ENCODE measurements at regions not wholly inside any gene's neighbourhood (a gene's known extent, or its start where the extent isn't known, plus 50 kb on each side); places are given as distances from the start of the nearest gene placed in this dataset.
A peak's percentile ranks its signal among the peaks of the same experiment; 100 is the strongest.

- DNase-seq (ENCODE audit: low read depth in 2 of 2, low spot score in 1 of 2): no peak
Observed at GRCh38 chr3:56900801-56901200, 99.1 kb upstream of the ARHGEF3 start.

GRCh38 chr3:56899851-56900250 is 98.1 kb upstream of the ARHGEF3 start:
- DNase-seq (ENCODE audit: low read depth in 2 of 2, low spot score in 1 of 2): no peak

- DNase-seq (ENCODE audit: low read depth in 2 of 2, low spot score in 1 of 2): no peak
Observed at GRCh38 chr3:56899078-56899477, 97.3 kb upstream of the ARHGEF3 start.

- DNase-seq (ENCODE audit: low read depth in 2 of 2, low spot score in 1 of 2): no peak
Observed at GRCh38 chr3:56896357-56896756, 94.6 kb upstream of the ARHGEF3 start.

GRCh38 chr3:56894881-56895431 is 93.2 kb upstream of the ARHGEF3 start:
- no peak for DNase-seq (ENCODE audit: low read depth in 2 of 2, low spot score in 1 of 2)

GRCh38 chr3:56890448-56891091 is 88.8 kb upstream of the ARHGEF3 start:
- DNase-seq (ENCODE audit: low read depth in 2 of 2, low spot score in 1 of 2): no peak

- no peak for DNase-seq (ENCODE audit: low read depth in 2 of 2, low spot score in 1 of 2)
Observed at GRCh38 chr3:56889131-56889530, 87.4 kb upstream of the ARHGEF3 start.

GRCh38 chr3:56887402-56888025 is 85.8 kb upstream of the ARHGEF3 start:
- no peak for DNase-seq (ENCODE audit: low read depth in 2 of 2, low spot score in 1 of 2)

- no peak for DNase-seq (ENCODE audit: low read depth in 2 of 2, low spot score in 1 of 2)
Observed at GRCh38 chr3:56886314-56886713, 84.6 kb upstream of the ARHGEF3 start.

- no peak for DNase-seq (ENCODE audit: low read depth in 2 of 2, low spot score in 1 of 2)
Observed at GRCh38 chr3:56885879-56886278, 84.1 kb upstream of the ARHGEF3 start.

- DNase-seq (ENCODE audit: low read depth in 2 of 2, low spot score in 1 of 2): no peak
Observed at GRCh38 chr3:56885453-56885852, 83.7 kb upstream of the ARHGEF3 start.

- no peak for DNase-seq (ENCODE audit: low read depth in 2 of 2, low spot score in 1 of 2)
Observed at GRCh38 chr3:56884387-56884786, 82.6 kb upstream of the ARHGEF3 start.

GRCh38 chr3:56883828-56884227 is 82.1 kb upstream of the ARHGEF3 start:
- DNase-seq (ENCODE audit: low read depth in 2 of 2, low spot score in 1 of 2): no peak

- DNase-seq (ENCODE audit: low read depth in 2 of 2, low spot score in 1 of 2): no peak
Observed at GRCh38 chr3:56882896-56883295, 81.1 kb upstream of the ARHGEF3 start.

GRCh38 chr3:56881841-56882240 is 80.1 kb upstream of the ARHGEF3 start:
- no peak for DNase-seq (ENCODE audit: low read depth in 2 of 2, low spot score in 1 of 2)

GRCh38 chr3:56880720-56881575 is 79.2 kb upstream of the ARHGEF3 start:
- DNase-seq (ENCODE audit: low read depth in 2 of 2, low spot score in 1 of 2): no peak

- no peak for DNase-seq (ENCODE audit: low read depth in 2 of 2, low spot score in 1 of 2)
Observed at GRCh38 chr3:56879436-56880215, 77.9 kb upstream of the ARHGEF3 start.

- DNase-seq (ENCODE audit: low read depth in 2 of 2, low spot score in 1 of 2): peak; percentile 11 to 15
Observed at GRCh38 chr3:56878074-56878473, 76.3 kb upstream of the ARHGEF3 start.

- no peak for DNase-seq (ENCODE audit: low read depth in 2 of 2, low spot score in 1 of 2)
Observed at GRCh38 chr3:56876916-56877315, 75.2 kb upstream of the ARHGEF3 start.

- DNase-seq (ENCODE audit: low read depth in 2 of 2, low spot score in 1 of 2): no peak
Observed at GRCh38 chr3:56874269-56874668, 72.5 kb upstream of the ARHGEF3 start.

GRCh38 chr3:56870436-56870835 is 68.7 kb upstream of the ARHGEF3 start:
- no peak for DNase-seq (ENCODE audit: low read depth in 2 of 2, low spot score in 1 of 2)
